ENCODE measurements at regions not wholly inside any gene's neighbourhood (a gene's known extent, or its start where the extent isn't known, plus 50 kb on each side); places are given as distances from the start of the nearest gene placed in this dataset.

- peaks cover 7% of the 10 kb centered on the region for H3K4me1 ChIP-seq (ENCODE audit: insufficient read depth, low read length)
- WGBS (ENCODE audit: extremely low coverage, insufficient read length, low lambda C conversion rate): no CpG with 5 or more reads among the region's 4 CpGs
- H3T11ph ChIP-seq (ENCODE audit: low read length): peak overlapping the region; percentile 29
- no peak overlapping the region for H2BK120ac ChIP-seq (ENCODE audit: low read depth, low read length, poor library complexity, severe bottlenecking)
- H3K18ac ChIP-seq (ENCODE audit: insufficient read length, low read depth, low read length): no peak overlapping the region
- Mint-ChIP-seq H3K27ac (peak overlapping the region in 1 of 3 experiments; percentile 13; a peak in 2 of 7 replicates), H3K4me3 (no peak overlapping the region), H3K9me3 (no peaks in the 10 kb centered on the region), H3K36me3 (ENCODE audit: insufficient read depth in 1 of 3, low read depth in 3 of 3) (peaks cover 0 to 5% (median 0%) of the 10 kb centered on the region in 3 experiments; a peak in 1 of 7 replicates), H3K4me1 (peaks cover 35 to 46% of the 10 kb centered on the region in 2 experiments), H3K27me3 (ENCODE audit: low read depth) (no peaks in the 10 kb centered on the region)
- no peak for TF ChIP-seq CTCF (conservative IDR thresholded peaks at IDR 0.05)
- H3K79me1 ChIP-seq (ENCODE audit: insufficient read depth, low read depth, low read length, poor library complexity, severe bottlenecking): no peaks in the 10 kb centered on the region
- H3K27me3 ChIP-seq (ENCODE audit: insufficient read depth, low read length): no peaks in the 10 kb centered on the region
- no peak overlapping the region for H3K23ac ChIP-seq (ENCODE audit: insufficient read length, low read depth, low read length)
- H2AFZ ChIP-seq (ENCODE audit: low read length): no peak overlapping the region
- H3K4ac ChIP-seq (ENCODE audit: low read depth, low read length): no peak overlapping the region
- no peaks in the 10 kb centered on the region for H3K23me2 ChIP-seq (ENCODE audit: insufficient read length, low read depth, low read length, poor library complexity, severe bottlenecking)
- no peaks in the 10 kb centered on the region for H4K20me1 ChIP-seq (ENCODE audit: control insufficient read depth, insufficient read depth, insufficient read length)
- H4K91ac ChIP-seq (ENCODE audit: insufficient read length, low read depth, low read length): no peak overlapping the region
- no peak for DNase-seq
- no peak overlapping the region for H3K9ac ChIP-seq (ENCODE audit: extremely low read depth, insufficient read length, low read length)
- no peak overlapping the region for H2AK5ac ChIP-seq (ENCODE audit: insufficient read length, low read length)
- H3K4me2 ChIP-seq (ENCODE audit: insufficient read depth, insufficient read length, low read length): no peak overlapping the region
- no peak overlapping the region for H3K27ac ChIP-seq (ENCODE audit: insufficient read length, low read depth, low read length)
- H2BK5ac ChIP-seq (ENCODE audit: insufficient read length, low read length): no peak overlapping the region
- no peak overlapping the region for H3K14ac ChIP-seq (ENCODE audit: insufficient read depth, low read length)
- no peak overlapping the region for H2BK15ac ChIP-seq (ENCODE audit: low read depth, low read length)
- no peaks in the 10 kb centered on the region for H3K9me3 ChIP-seq (ENCODE audit: control insufficient read depth, low read depth, low read length)
- H3K79me2 ChIP-seq (ENCODE audit: insufficient read depth, low read length): no peaks in the 10 kb centered on the region
- H4K5ac ChIP-seq (ENCODE audit: insufficient read length, low read depth, low read length): no peak overlapping the region
- no peak overlapping the region for H2BK12ac ChIP-seq (ENCODE audit: insufficient read length, low read depth, low read length)
- H2BK20ac ChIP-seq (ENCODE audit: low read depth, low read length, poor library complexity, severe bottlenecking): no peak overlapping the region
- H4K8ac ChIP-seq (replicated peaks; ENCODE audit: insufficient read length, low read depth, low read length): no peak overlapping the region
- no peak overlapping the region for H3K56ac ChIP-seq (ENCODE audit: insufficient read length, low read depth, low read length)
Measured at GRCh38 chr10:33487014-33487776, 152.7 kb upstream of the NRP1 start.

Measured in H9 (cell line).